ENCODE measurements at regions not wholly inside any gene's neighbourhood (a gene's known extent, or its start where the extent isn't known, plus 50 kb on each side); places are given as distances from the start of the nearest gene placed in this dataset.

DNA sequence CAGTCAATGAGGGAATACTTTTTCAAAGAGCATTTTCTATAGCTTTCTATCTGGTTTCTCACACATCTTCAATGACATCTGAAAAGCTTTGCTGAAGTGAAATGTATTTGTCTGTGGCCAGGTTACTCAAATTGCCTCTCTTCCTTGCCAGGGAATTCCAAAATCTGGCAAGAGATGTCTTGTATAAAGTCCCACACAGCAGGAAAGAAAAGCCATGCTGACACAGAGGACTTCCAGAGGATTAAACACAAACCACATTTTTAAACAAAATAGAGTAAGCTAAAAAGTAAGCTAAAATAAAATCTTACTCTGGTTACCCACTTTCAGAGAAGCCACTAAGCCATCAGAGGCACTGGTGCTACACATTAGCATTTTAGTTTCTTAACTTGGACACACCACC lies 93.1 kb upstream of the BCAR3 start:
- no peaks in the 10 kb centered on the region for H3K9me3 ChIP-seq
- intact Hi-C loops (cut with DNase I): no loop called here
- no peaks in the 10 kb centered on the region for H3K36me3 ChIP-seq
- H3K27me3 ChIP-seq: no peaks in the 10 kb centered on the region
- no peak overlapping the region for H3K9ac ChIP-seq (ENCODE audit: low read depth in 2 of 2, low read length in 2 of 2)
- no peak overlapping the region for H3K27ac ChIP-seq
- no peaks in the 10 kb centered on the region for H3K4me1 ChIP-seq
- TF ChIP-seq, protein P1, sequence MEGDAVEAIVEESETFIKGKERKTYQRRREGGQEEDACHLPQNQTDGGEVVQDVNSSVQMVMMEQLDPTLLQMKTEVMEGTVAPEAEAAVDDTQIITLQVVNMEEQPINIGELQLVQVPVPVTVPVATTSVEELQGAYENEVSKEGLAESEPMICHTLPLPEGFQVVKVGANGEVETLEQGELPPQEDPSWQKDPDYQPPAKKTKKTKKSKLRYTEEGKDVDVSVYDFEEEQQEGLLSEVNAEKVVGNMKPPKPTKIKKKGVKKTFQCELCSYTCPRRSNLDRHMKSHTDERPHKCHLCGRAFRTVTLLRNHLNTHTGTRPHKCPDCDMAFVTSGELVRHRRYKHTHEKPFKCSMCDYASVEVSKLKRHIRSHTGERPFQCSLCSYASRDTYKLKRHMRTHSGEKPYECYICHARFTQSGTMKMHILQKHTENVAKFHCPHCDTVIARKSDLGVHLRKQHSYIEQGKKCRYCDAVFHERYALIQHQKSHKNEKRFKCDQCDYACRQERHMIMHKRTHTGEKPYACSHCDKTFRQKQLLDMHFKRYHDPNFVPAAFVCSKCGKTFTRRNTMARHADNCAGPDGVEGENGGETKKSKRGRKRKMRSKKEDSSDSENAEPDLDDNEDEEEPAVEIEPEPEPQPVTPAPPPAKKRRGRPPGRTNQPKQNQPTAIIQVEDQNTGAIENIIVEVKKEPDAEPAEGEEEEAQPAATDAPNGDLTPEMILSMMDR (IDR thresholded peaks at IDR 0.05): no peak
- DNase-seq: no peak
- no peak overlapping the region for H3K4me3 ChIP-seq

DNA sequence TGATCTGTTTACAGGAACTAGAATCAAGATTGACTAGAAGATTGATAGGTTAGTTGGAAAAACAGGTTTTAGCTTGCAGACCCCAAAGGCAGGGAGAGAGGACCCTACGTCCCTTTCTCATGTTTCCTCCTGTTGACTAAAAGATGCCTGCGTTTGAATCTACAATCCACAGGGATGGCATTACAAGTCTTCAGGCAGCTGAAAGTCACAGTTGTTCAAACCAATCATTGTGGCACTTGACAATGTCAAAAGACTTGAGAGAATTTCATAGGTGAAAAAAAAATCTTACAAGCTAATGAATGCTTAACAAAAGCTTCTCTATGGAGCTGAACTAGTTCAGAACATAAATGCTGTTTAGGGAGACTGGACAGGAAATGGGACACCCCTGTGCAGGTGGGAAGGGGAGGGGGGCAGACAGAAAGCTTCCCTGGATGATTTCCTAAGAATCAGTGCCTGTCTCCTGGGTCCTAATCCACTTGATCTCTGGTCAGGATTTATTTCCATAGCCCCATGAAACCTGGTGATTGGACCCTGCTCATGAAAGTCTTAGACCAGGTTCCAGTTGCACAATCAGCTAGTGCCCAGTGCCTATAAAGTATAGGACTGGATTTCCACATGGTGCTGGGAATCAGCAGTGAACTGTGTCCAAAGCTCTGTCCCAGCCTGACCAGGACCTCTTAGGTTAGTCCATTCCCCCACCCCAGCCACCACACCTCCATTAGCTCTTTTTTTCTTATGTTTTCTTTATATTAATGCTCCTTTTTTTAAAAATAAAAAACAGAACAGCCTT lies 91.6 kb upstream of the BCAR3 start:
- H3K9ac ChIP-seq (ENCODE audit: low read depth in 2 of 2, low read length in 2 of 2): no peak overlapping the region
- DNase-seq: no peak

DNA sequence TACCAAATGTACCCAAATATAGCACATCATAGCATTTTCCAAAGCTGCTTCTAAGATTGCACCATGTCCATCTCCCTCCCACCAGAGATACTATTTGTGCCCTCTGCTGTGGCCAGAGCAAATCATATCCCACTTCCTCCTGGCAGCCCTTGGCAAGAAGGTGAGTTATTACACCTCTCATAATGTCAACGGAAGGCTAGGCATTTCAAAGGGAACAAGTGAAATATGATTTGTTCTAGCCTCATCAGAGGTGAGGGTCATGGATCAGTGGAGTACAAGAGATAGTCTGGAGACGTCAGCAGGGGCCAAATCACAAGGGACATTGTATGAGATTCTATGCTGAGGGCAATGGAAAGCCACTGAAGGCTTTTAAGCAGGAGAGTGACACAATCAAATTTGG lies 90.2 kb upstream of the BCAR3 start:
- H3K4me3 ChIP-seq: no peak overlapping the region
- intact Hi-C loops (cut with DNase I): no loop called here
- no peaks in the 10 kb centered on the region for H3K4me1 ChIP-seq
- DNase-seq: no peak
- no peaks in the 10 kb centered on the region for H3K9me3 ChIP-seq
- TF ChIP-seq, protein P1 (IDR thresholded peaks at IDR 0.05): no peak
- no peaks in the 10 kb centered on the region for H3K27me3 ChIP-seq
- H3K36me3 ChIP-seq: no peaks in the 10 kb centered on the region
- H3K9ac ChIP-seq (ENCODE audit: low read depth in 2 of 2, low read length in 2 of 2): no peak overlapping the region
- no peak overlapping the region for H3K27ac ChIP-seq

More for the DNA sequence above, 91.6 kb upstream of the BCAR3 start:
- TF ChIP-seq, protein P1 (IDR thresholded peaks at IDR 0.05): no peak
- no peaks in the 10 kb centered on the region for H3K36me3 ChIP-seq
- no peak overlapping the region for H3K27ac ChIP-seq
- no peaks in the 10 kb centered on the region for H3K27me3 ChIP-seq
- intact Hi-C loops (cut with DNase I): no loop called here
- H3K4me1 ChIP-seq: no peaks in the 10 kb centered on the region
- H3K9me3 ChIP-seq: no peaks in the 10 kb centered on the region
- H3K4me3 ChIP-seq: no peak overlapping the region

DNA sequence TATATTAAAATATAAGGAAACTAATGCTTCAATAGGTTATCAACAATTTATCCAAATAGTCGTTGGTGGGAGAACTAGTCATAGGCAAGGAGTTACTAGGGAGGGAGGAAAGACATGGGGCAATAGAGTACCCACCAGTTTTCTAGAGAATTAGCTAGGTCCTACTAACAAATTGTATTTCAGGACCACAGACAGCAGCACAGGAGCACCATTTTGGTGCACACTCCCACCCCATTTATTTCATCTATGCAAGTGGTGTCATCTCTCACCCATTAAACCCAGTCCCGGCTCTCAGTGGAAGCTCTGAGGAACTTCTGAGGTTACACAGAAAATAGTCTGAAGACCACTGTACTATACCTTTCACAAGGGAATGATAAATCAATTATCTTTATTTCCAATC lies 89.0 kb upstream of the BCAR3 start:
- intact Hi-C loops (cut with DNase I): no loop called here
- Histone ChIP-seq H3K27ac (no peak overlapping the region), H3K27me3 (no peaks in the 10 kb centered on the region), H3K36me3 (no peaks in the 10 kb centered on the region), H3K4me3 (no peak overlapping the region), H3K9me3 (no peaks in the 10 kb centered on the region), H3K9ac (ENCODE audit: low read depth in 2 of 2, low read length in 2 of 2) (no peak overlapping the region), H3K4me1 (no peaks in the 10 kb centered on the region)
- no peak for DNase-seq
- TF ChIP-seq, protein P1 (IDR thresholded peaks at IDR 0.05): no peak

DNA sequence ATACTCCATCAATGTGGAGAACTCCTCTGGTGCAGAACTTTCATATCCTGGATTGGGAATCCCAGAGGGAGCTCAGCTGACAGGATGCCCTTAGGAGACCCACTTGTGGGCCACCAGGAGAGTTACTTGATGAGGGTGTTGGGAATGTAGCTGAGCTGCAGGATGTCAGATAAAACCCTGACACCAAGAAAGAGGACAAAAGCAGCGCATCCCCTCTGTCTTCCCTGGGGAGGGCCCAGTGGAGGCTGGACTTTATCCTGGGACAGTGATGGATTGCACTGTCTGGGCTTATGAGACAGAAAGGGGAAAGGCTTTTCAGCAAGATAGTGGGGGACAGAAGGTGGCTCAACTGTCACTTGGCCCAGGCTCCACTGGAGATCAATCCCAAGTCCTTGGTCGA lies 88.1 kb upstream of the BCAR3 start:
- intact Hi-C loops (cut with DNase I): no loop called here
- no peak overlapping the region for H3K27ac ChIP-seq
- H3K4me3 ChIP-seq: no peak overlapping the region
- TF ChIP-seq, protein P1 (IDR thresholded peaks at IDR 0.05): no peak
- no peaks in the 10 kb centered on the region for H3K4me1 ChIP-seq
- no peaks in the 10 kb centered on the region for H3K9me3 ChIP-seq
- no peaks in the 10 kb centered on the region for H3K36me3 ChIP-seq
- no peak for DNase-seq
- no peaks in the 10 kb centered on the region for H3K27me3 ChIP-seq
- no peak overlapping the region for H3K9ac ChIP-seq (ENCODE audit: low read depth in 2 of 2, low read length in 2 of 2)
